GM19025 (cell line): ENCODE measurements at regions not wholly inside any gene's neighbourhood (a gene's known extent, or its start where the extent isn't known, plus 50 kb on each side); places are given as distances from the start of the nearest gene placed in this dataset.
"Not testable (repeated sequence)": the region's sequence is repeated elsewhere in the genome, so short reads cannot be mapped to it uniquely, and the experiment has no call there.

ENCODE experiments used
- ATAC-seq: cut with Tn5 transposase; IDR thresholded peaks from one replicate; pipeline ENCODE4 v1.9.1; 2021; ENCODE audit warnings: mild to moderate bottlenecking, low read depth, moderate library complexity; ENCODE audit not compliant: unreplicated experiment

DNA sequence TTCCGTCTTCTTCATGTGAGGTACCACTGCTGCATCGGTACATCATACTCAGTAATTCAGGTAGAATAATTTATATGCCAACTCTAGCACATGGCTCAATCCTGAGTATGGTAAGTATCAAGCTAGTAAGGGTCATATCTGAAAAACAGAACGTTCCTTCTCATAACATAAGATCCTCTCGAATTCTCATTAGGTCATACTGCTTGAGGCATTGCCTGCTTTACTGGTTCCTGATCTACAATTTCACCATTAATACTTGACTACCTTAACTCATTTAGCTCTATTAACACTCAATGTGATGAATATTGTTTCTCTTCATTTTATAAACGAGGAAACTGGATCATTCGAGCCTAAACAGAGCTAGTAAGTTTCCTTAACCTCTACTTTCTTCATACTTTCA lies 871.6 kb downstream of the BRINP3 start:
- no peak for ATAC-seq

DNA sequence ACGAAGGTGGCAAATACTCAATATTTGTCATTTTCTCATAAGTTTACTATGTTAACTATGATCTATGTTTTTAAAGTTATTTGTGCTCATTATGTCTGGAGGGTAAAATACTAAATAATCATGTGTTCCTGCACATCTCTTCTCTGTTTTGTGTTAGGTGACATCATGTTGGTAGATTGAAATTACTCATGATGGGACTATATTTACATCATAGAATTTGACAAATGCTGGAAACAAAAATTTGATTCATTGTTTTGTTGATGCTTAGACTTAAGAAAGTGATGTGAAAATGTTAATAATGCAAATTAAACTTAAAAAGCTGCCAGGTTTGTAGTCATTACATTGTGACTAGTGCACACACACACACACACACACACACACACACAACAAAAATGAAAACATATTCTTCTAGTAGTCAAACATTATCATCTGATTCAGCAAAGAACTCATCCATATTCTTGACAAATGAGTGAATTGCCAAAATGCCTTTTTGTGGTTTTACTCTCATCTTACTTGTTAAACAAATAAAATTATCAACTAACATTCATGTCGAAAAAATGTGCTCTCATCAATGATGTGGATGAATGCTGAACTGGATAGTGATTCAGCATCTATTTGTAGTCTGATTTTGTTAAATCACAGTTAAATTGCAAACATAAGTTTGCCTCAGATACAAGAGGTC lies 870.7 kb downstream of the BRINP3 start:
- no peak for ATAC-seq

DNA sequence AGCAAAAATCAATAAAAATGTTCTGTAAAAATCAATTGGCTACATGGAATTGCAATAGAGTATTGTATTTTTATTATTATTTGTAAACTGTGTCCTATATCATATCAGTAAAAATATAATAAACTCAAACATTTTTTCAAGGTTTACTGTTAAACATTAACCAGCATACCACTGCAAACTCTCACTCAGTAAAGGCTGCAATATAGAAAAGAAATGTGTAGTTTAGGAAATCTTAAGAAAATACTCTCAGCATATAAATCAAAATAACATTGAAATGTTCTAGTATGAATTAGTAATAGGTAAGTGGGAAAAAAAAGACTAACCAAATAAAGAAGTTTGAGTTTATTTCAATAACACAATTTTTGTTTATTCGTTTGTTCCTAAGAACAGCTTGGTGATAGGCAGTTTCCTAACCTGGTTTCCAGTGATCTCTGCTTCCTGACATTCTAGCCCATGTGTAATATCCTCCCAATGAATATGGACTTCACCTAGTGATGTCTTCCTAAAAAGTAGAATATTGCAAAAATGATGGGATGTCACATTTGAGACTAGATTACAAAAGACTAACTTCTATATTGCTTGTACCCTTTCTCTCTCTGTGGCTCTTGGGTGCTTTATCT lies 870.1 kb downstream of the BRINP3 start:
- no peak for ATAC-seq

DNA sequence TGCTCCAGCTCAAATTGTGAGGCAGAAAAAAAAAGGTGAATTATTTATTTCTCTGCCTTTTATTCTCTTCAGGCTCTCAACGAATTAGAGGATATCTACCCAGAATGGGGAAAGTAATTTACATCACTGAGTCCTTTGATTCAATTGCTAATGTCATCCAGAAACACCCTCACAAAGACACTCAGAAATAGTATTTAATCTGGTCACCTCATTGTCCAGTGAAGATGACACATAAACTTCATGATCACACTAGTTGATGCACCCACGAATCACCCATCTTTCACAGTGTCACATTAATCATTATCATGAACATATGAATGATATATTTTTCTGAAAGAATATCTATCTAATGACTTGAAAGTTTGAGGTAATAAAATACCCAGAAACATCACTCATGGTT lies 868.5 kb downstream of the BRINP3 start:
- ATAC-seq, result no peak

DNA sequence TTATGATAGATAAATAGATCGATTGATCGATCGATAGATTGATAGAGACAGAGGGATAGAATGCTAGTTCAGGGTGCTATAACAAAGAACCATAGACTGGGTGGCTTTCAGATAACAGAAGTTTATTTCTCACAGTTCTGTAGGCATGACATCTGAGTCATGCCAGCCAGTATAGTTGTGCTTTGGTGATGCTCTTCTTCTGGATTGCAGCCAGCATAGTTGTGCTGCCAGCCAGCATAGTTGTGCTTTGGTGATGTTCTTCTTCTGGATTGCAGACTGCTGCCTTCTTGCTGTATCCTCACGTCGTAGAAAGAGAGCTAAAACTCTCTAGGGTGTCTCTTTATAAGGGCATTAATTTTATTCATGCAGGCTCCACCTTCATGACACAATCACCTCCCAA lies 860.8 kb downstream of the BRINP3 start:
- ATAC-seq, result no peak

DNA sequence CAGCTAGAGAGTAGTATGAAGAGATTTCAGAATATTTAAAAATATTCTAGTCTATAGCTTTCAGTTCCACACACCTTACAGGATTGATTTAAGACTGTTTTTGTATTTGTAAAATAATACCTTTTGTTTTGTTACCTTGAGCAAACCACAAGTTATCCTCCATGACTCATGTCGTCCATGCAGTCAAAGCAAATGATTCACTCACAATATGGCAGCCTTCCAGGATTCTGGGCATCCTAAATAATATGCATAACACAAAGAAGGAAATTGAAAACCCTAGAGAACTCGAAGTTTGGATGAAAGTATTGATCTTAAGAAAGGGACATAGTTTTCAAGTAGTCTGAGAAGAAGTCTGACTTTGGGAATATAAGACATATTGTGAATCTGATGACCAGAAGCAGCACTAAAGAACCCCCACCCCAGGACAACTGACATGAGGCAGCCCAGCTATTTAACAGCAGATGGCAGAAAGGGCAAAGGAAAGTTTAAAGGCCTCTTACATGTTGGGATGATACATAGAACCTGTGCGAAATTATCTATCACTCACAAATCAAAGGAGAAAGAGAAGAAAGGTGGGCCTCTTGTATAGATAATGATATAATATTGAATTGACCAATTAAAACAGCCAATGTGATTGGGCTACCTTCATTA lies 857.9 kb downstream of the BRINP3 start:
- no peak for ATAC-seq

DNA sequence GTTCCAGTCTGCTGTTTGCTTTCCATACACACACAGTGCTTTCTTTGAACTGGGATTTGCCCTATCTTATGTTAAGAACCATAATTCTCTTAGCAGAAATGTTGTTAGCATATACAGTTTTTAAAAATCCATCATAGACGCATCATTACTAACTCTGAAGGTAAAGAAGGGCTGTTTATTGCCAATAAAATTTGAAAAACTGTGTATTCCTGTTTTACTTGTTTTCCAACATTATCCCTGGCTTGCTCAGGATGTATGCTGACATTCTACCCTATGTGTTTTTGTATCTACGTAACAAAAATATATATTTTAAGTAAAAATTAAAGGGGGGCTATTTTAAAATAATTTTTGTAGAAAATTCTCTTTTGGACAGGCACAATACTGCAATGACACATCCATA lies 857.2 kb downstream of the BRINP3 start:
- ATAC-seq, result no peak

DNA sequence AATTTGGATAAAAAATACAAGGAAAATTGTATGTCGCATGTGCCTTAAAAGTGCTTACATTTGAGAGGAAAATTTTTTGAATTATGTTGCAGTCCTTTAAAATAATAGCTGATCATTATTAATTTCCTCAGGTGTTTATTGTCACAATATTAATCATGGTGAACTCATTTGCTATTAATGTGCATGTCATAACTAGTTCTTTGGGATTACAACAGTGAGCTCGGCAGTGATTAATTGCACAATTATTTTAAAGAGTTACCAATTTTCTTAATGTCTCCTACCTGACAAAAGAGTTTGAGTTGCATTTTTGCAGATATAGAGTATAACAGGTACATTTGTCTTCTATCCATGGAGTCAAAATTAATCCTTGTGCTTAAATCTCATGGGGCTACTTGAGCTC lies 854.3 kb downstream of the BRINP3 start:
- ATAC-seq, result no peak

DNA sequence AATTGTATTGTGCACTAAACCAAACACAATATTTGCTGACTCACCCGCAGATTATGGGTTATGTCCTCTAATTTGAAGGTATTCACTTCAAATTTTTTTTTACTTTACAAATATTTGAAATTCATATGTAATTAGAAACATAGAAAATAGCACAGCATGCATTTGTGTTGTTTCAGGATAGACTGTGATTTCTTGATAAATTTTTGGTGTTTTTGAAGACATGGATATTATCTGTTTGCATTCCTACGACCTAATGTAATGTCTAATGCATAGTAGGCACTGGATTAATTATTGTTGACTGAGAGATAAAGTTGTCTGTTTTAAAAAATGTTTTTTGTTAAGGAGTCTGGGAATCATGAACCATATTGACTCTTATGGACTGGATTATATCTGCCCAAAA lies 850.2 kb downstream of the BRINP3 start:
- ATAC-seq, result no peak

DNA sequence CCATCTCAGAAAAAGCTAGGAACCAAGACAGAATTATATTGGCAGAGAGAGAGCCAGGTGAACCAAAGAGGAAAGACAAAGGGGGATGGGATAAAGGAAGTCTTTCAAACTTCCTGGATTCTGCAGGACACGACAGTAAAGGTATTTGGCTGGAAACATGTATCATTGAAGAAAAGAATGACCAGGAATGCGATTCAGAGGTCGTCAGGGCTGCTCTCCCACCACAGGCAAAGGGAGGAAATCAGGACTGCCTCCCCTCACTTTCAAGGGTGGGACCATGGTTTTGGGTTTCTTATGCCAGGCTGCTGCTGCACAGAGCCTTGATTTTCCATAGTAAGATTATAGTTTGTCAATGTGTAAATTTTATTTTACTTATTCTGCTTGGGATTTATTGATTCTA lies 848.8 kb downstream of the BRINP3 start:
- no peak for ATAC-seq

DNA sequence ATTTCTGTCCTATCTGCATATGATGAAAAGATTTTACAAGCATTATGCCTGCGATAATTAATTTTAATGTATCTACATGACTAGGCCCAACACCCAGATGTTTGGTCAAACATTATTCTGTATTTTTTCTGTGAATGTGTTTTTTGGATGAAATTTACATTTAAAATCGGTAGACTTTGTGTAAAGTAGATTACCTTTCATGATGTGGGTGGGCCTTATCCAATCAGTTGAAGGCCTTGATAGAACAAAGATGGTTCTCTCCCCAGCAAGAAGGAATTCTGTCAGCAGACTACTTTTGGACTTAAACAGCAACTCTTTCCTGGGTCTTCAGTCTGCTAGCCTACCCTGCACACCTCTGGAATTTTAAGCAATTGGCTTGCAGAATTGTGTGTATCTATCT lies 844.0 kb downstream of the BRINP3 start:
- ATAC-seq, result no peak

DNA sequence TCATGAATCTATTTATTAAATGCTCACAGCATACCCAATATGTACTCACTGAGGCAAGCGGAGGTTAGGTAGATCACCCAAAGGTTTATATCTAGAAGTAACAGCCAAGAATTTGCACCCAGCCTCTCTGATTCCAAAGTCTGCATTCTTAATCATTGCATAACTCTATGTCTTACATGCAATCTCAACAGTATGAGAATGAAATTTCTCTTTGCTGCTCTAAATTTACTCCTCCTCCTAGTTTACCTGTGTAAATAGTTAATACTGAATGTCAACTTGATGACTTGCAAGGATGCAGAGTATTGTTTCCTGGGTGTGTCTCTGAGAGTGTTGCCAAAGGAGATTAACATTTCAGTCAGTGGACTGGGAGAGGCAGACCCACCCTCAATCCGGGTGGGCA lies 840.6 kb downstream of the BRINP3 start:
- no peak for ATAC-seq

DNA sequence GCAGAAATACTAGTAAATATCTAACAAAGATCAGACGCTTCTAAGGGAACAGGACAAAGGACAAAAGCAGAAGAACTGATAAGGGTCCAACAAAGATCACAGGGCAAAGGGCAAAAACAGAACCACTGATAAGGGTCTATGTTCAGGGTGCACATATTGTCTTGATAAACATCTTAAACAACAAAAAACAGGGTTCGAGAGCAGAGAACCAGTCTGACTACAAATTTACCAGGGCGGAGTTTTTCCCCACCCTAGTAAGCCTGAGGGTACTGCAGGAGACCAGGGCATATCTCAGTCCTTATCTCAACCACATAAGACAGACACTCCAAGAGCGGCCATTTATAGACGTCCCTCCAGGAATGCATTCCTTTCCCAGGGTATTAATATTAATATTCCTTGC lies 833.5 kb downstream of the BRINP3 start:
- ATAC-seq, result not testable (repeated sequence)

DNA sequence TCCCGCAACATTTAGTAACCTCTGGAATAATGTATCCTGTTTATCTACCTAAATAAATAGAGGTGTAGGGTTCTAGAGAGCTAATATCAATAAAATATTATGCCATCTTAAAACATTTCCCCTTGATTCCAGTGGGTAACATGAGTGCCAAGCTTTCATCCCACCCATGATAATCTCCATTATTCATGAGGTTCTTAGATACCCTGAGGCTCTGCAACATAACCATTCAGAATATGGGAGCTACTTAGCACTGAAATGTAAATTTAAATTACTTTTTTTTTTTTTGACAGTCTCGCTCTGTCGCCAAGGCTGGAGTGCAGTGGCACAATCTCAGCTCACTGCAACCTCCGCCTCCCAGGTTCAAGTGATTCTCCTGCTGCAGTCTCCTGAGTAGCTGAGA lies 832.7 kb downstream of the BRINP3 start:
- no peak for ATAC-seq

DNA sequence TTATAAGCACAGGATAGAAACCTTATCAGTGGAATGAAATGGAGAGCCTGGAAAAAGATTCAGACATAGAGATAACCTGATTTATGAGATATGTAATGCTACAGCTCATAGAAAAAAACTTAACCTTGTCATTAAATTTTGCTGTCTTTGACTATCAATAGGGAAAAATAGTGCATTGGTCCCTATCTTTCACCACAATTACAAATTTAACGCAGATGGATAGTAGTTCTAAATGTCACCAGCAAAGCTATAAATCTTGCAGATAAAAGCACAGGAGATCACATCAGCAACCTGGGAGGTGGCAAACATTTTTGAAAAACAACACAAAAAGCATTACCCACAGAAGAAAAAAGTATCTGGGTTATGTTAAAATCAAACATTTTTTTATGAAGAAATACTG lies 831.6 kb downstream of the BRINP3 start:
- ATAC-seq, result no peak

DNA sequence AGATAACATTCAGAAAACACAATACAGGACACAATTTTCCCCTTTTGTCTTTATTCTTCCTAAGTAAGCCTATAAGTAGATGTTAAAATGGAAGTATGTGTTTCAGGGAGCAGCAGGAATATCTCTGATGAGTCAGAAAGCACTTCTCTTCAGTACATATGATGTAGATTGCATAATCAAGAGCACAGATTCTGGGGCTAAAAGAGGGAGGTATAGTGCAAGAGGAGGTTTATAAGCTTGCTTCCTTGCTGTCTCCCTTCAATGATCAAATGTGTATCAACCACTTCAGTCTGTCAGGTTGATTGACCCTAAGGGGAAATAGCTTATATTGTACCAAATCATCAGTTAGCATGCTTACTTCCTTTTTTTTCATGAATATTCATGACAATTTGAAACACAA lies 822.8 kb downstream of the BRINP3 start:
- no peak for ATAC-seq

DNA sequence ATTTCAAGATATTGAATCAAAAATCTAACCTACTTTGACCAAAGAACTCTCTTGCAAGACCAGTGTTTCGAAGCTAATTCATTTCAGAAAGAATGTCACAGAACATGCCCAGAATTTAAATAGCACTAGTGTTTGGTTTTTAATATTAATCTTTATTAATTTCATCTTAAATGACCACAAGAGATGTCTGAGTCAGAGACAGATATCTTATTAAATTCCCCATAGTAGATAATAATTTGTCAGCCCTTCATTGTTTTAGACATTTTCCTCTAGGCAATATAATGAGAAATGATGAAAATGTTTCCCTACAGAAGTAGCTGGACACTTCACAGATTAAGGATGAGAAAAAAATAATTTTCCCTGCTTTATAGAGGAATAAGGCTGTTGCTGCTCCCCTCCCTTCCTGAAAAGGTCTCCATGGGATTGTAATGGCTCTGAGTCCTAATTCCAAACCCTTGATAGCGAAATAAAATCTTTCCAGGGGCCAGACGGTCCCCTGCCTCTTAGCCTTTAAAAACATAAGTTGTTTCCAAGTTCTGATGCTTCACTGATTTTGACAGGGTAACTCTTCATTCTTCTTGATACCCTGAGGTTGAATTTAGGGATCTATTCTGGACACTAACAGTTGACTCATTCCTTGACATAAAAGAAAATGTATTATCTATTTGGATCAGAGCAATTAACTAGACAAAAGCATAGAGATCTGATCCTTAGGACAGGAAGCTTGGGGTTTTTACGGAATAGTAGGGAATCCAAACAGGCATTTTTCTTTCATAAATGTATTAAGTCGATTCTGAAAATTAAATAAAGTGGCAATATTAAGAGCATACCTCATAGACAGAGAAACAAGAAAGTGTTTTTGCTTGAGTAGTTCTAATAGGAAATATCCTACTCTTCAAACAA lies 820.8 kb downstream of the BRINP3 start:
- ATAC-seq, result no peak

DNA sequence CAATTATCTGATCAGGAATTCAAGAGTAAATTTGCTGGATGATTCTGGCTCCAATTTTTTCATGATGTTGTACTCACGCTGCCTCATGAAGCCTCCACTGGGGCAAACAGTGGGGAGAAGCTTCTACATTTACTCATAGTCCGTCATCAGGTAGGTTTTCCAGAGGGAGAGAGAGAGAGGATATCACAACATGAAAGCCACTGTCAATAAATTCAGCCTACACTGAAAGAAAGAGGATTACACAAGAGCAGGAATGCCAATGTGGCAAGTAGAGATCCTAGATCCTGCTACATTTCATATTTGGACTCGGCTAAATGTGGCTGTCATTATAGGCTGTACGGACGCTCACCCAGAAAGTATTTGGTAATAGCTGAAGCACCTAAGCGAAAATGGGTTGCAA lies 819.9 kb downstream of the BRINP3 start:
- no peak for ATAC-seq

DNA sequence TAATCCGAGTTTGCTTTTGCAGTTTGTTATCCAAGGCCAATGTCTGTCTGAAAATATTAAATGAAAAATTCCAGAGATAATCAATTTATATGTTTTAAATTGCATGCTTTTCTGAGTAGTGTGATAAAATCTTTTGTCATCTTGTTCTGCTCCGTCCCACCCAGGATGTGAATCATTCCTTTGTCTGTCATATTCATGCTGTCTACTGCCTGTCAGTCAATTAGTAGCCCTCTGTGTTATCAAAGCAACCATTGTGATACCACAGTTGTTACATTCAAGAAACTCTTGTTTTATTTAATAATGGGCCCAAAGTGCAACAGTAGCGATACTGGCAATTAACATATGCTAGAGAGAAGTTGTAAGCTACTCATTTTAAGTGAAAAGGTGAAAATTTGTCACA lies 819.3 kb downstream of the BRINP3 start:
- ATAC-seq, result no peak

DNA sequence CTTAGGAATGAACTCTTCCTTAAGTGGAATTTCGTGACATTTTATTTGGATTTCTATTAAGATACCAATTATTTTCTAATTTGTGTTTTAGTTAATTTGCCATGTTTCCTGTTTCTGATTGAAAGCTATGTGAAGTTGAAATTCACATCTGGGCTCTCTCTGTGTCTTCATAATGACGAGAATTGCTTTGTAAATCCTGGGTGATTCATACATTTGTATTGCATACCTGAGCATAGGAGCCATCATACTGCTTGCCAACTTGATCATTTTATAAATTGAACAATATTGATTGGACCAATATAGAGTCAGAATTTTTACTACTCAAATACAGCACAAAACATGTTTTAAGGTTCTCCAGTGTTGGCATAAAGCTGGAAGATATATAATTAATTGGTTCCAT lies 817.9 kb downstream of the BRINP3 start:
- ATAC-seq, result no peak

DNA sequence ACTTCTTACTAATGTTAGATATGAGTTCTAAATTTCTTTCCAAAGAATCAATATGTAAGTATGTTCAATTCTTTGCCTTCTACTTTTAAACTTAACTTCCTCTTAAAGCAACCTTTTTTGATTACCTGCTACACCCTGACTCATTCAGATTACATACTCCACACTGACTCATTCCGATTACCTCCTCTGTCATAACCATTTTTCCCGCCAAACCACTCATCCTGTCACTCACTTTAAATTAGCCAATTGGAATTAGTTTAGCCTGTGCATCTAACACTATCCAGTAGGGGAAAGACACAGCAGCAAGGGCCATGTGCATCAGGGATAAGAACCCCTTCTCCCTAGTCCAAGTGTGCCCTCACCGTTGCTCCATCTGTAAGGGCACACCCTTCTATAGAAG lies 815.5 kb downstream of the BRINP3 start:
- ATAC-seq, result no peak
